GM12878 (cell line): ENCODE measurements at regions not wholly inside any gene's neighbourhood (a gene's known extent, or its start where the extent isn't known, plus 50 kb on each side); places are given as distances from the start of the nearest gene placed in this dataset.

Experiments
- ATAC-seq: fragments of 200-7000 bp; cut with Tn5 transposase; 3 replicates; pipeline ENCODE4 v1.9.1; 2020; ENCODE audit warnings: mild to moderate bottlenecking, moderate library complexity
- BruUV-seq: library from RNA; stranded (reverse); fragments of 400-500 nt; replicated peaks from 2 replicates; lab custom pipeline; 2021; lab: Mats Ljungman, UMichigan
- CTCF ChIA-PET: fragments of 300-600 bp; sonication (Branson Sonifier 250); formaldehyde crosslinking; extraction: SDS; loops from one replicate; lab custom pipeline; 2021; ENCODE audit warnings: inconsistent platforms; lab: Yijun Ruan, JAX
- POLR2A ChIA-PET: fragments of 350-600 bp; formaldehyde crosslinking; extraction: SDS; loops from one replicate; lab custom pipeline; 2021; ENCODE audit warnings: inconsistent platforms; lab: Charles Lee
- RAD21 ChIA-PET: fragments of 300-600 bp; sonication (Branson Sonifier 250); formaldehyde crosslinking; loops from one replicate; lab custom pipeline; 2023; ENCODE audit warnings: antibody characterized with exemption; ENCODE audit not compliant: unreplicated experiment; lab: Charles Lee
- SMC1A ChIA-PET: fragments of 300-600 bp; sonication (Branson Sonifier 250); formaldehyde crosslinking; loops from one replicate; lab custom pipeline; 2023; ENCODE audit not compliant: unreplicated experiment, uncharacterized antibody; lab: Charles Lee
- DNase-seq: peaks from one replicate; pipeline ENCODE4 v3.0.0-alpha.2; 2011; ENCODE audit warnings: low read depth, low spot score
- FAIRE-seq: peaks from 3 replicates; lab custom pipeline; 2011; peaks lifted over from hg19 to GRCh38; lab: Jason Lieb, UNC
- H2AFZ ChIP-seq: 2 replicates; pipeline ENCODE4 v1.6.0; 2011; ENCODE audit warnings: low read depth, low read length, control low read depth; ENCODE audit not compliant: control insufficient read depth
- H3K27ac ChIP-seq: 2 replicates; pipeline ENCODE4 v1.5.1; 2011; ENCODE audit warnings: control low read depth; ENCODE audit not compliant: control insufficient read depth, insufficient read depth
- H3K27me3 ChIP-seq, 2 experiments: replicated peaks in 1 of 2; 2 replicates each; pipeline versions ENCODE4 v1.6.0 to v1.6.1; 2011; ENCODE audit warnings: low read length in 1 of 2; ENCODE audit not compliant: control insufficient read depth in 2 of 2, insufficient read depth in 2 of 2
- H3K36me3 ChIP-seq, 2 experiments: 2 replicates each; pipeline ENCODE4 v1.5.1; 2011; ENCODE audit warnings: low read length in 1 of 2; ENCODE audit not compliant: control insufficient read depth in 2 of 2, insufficient read depth in 2 of 2
- H3K4me1 ChIP-seq: 2 replicates; pipeline ENCODE4 v1.6.1; 2011; ENCODE audit warnings: mild to moderate bottlenecking, low read length, moderate library complexity, mixed read lengths; ENCODE audit not compliant: control insufficient read depth, insufficient read depth
- H3K4me2 ChIP-seq: 2 replicates; pipeline ENCODE4 v1.6.0; 2011; ENCODE audit warnings: control low read depth; ENCODE audit not compliant: control insufficient read depth, insufficient read depth
- H3K4me3 ChIP-seq: fragments of 200-600 bp; sonication (generic); 2 replicates; pipeline ENCODE4 v1.5.1; 2016
- H3K79me2 ChIP-seq: 2 replicates; pipeline ENCODE4 v1.6.0; 2011; ENCODE audit warnings: low read length; ENCODE audit not compliant: control insufficient read depth, insufficient read depth
- H3K9ac ChIP-seq: 2 replicates; pipeline ENCODE4 v1.8.0; 2011; ENCODE audit warnings: low read length, control low read depth, mixed read lengths; ENCODE audit not compliant: control insufficient read depth, insufficient read depth
- H3K9me3 ChIP-seq: replicated peaks from 3 replicates; pipeline ENCODE4 v1.5.1; 2011; ENCODE audit warnings: mild to moderate bottlenecking, low read length; ENCODE audit not compliant: control insufficient read depth, insufficient read depth
- H4K20me1 ChIP-seq: 2 replicates; pipeline ENCODE4 v1.6.0; 2011; ENCODE audit not compliant: control insufficient read depth, insufficient read depth
- ASH2L ChIP-seq: fragments of 300-600, 200-600 bp; sonication (generic); IDR thresholded peaks from 2 replicates; pipeline ENCODE4 v1.6.1; 2017; ENCODE audit warnings: low read depth, mild to moderate bottlenecking, borderline replicate concordance
- BRCA1 ChIP-seq: IDR thresholded peaks from 2 replicates; pipeline ENCODE4 v1.6.1; 2011; ENCODE audit warnings: low read depth, low read length, improper control_type of control experiment
- CBX5 ChIP-seq: sonication (generic); IDR thresholded peaks from 2 replicates; pipeline ENCODE4 v1.6.1; 2016; ENCODE audit warnings: low read depth, moderate library complexity, mild to moderate bottlenecking, inconsistent platforms
- CEBPB ChIP-seq, 2 experiments: fragments of 150-350 bp in 1 of 2; IDR thresholded peaks; 2 replicates each; pipeline ENCODE4 v1.6.1; 2012 to 2014; ENCODE audit warnings: low read depth in 2 of 2, low read length in 2 of 2, borderline replicate concordance in 1 of 2, inconsistent platforms in 1 of 2
- CHD2 ChIP-seq: IDR thresholded peaks from 2 replicates; pipeline ENCODE4 v1.6.1; 2011; ENCODE audit warnings: low read depth, low read length, improper control_type of control experiment, borderline replicate concordance
- CREM ChIP-seq: IDR thresholded peaks from 2 replicates; pipeline ENCODE4 v1.6.1; 2014; ENCODE audit warnings: antibody characterized with exemption, low read depth
- MYB ChIP-seq: fragments of 150-350 bp; IDR thresholded peaks from 2 replicates; pipeline ENCODE4 v1.6.1; 2014; ENCODE audit warnings: mild to moderate bottlenecking, low read depth, low read length, borderline replicate concordance
- POLR2A ChIP-seq: IDR thresholded peaks from 2 replicates; pipeline ENCODE4 v1.6.1; 2011; ENCODE audit warnings: low read depth, mild to moderate bottlenecking, low read length
- SIX5 ChIP-seq: IDR thresholded peaks from 2 replicates; pipeline ENCODE4 v1.6.1; 2011; ENCODE audit warnings: mild to moderate bottlenecking, low read depth, low read length, moderate library complexity; ENCODE audit not compliant: severe bottlenecking
- SP1 ChIP-seq: IDR thresholded peaks from one replicate; pipeline ENCODE4 v1.6.1; 2011; ENCODE audit warnings: low read depth, low read length
- SPI1 ChIP-seq: IDR thresholded peaks from 2 replicates; pipeline ENCODE4 v1.6.1; 2011; ENCODE audit warnings: low read depth, mild to moderate bottlenecking, low read length, moderate library complexity, borderline replicate concordance; ENCODE audit not compliant: insufficient read depth
- STAT3 ChIP-seq: IDR thresholded peaks from 2 replicates; pipeline ENCODE4 v1.6.1; 2011; ENCODE audit warnings: low read depth, low read length, improper control_type of control experiment
- TAF1 ChIP-seq: IDR thresholded peaks from 2 replicates; pipeline ENCODE4 v1.6.1; 2011; ENCODE audit warnings: mild to moderate bottlenecking, low read depth, low read length, borderline replicate concordance
- ZNF274 ChIP-seq: IDR thresholded peaks from one replicate; pipeline ENCODE4 v1.8.0; 2011; ENCODE audit not compliant: insufficient read length, insufficient read depth
- WGBS: methylation state at CpG from one replicate; pipeline ENCODE4 v1.1.6; 2016; ENCODE audit warnings: low lambda C conversion rate; ENCODE audit not compliant: insufficient replicate concordance, insufficient coverage; ENCODE audit errors: missing lambda C conversion rate; 5-methylcytosine and 5-hydroxymethylcytosine counted together
- in situ Hi-C: fragments of 300-500 bp; cut with MboI; formaldehyde crosslinking; loops from 9 replicates; pipeline ENCODE4 v1.14.3; 2018; ENCODE audit warnings: mixed read lengths
- intact Hi-C: fragments of 100-400 bp; cut with micrococcal nuclease; formaldehyde crosslinking; loops from one replicate; pipeline ENCODE4 v1.14.2; 2022; ENCODE audit not compliant: unreplicated experiment
- TF ChIP-seq, protein P1 (sequence below): fragments of 450-650 bp; IDR thresholded peaks from 2 replicates; pipeline ENCODE4 v1.6.1; 2018; ENCODE audit warnings: mild to moderate bottlenecking, low read depth, moderate library complexity; ENCODE audit not compliant: partially characterized antibody
- TF ChIP-seq, protein P2 (sequence below): fragments of 150-350 bp; IDR thresholded peaks from 2 replicates; pipeline ENCODE4 v1.6.1; 2016; ENCODE audit warnings: low read depth, low read length
- TF ChIP-seq, protein P3 (sequence below): fragments of 450-650 bp; IDR thresholded peaks from 2 replicates; pipeline ENCODE4 v1.6.1; 2014; ENCODE audit warnings: mild to moderate bottlenecking
- TF ChIP-seq, protein P4 (sequence below): IDR thresholded peaks from 2 replicates; pipeline ENCODE4 v1.6.1; 2011; ENCODE audit warnings: mild to moderate bottlenecking, low read depth, low read length, moderate library complexity; ENCODE audit not compliant: insufficient replicate concordance

DNA sequence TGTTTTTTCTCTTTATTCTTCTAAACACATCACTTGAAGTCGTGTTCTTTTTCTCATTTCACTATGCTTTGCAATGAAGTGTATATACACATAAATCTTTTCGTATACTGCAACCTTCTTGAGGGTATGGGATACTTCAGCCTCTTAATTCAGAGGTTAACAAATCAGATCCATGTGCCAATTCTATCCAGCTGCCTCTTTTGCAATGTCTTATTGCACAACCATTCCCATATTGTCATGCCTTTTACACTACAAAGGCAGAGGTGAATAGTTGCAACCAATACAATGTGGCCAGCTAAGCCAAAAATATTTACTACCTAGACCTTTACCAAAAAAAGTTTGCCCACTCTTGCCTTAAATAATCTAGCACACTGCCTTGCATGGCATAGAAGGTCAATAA lies 224.5 kb upstream of the FOXG1 start:
- DNase-seq: no peak
- H3K27ac ChIP-seq: no peak overlapping the region
- no peak overlapping the region for H2AFZ ChIP-seq
- in situ Hi-C loops (no loop called here), intact Hi-C loops (no loop called here)
- no TSS peak for BruUV-seq
- ChIA-PET POLR2A (no interaction called here), CTCF (no interaction called here), RAD21 (no interaction called here), SMC1A (no interaction called here)
- no peak overlapping the region for H3K9ac ChIP-seq
- no peak overlapping the region for H3K4me2 ChIP-seq
- no peak for ATAC-seq
- H3K36me3 ChIP-seq: no peaks in the 10 kb centered on the region
- H3K27me3 ChIP-seq: no peaks in the 10 kb centered on the region
- H4K20me1 ChIP-seq: no peaks in the 10 kb centered on the region
- no peaks in the 10 kb centered on the region for H3K79me2 ChIP-seq
- FAIRE-seq: no peak
- 0% methylated on average over 2 of the region's 2 CpGs for WGBS
- H3K9me3 ChIP-seq: no peaks in the 10 kb centered on the region; the same call in 2 of the 3 replicates
- TF ChIP-seq ASH2L (no peak), CBX5 (no peak), MYB (no peak), CEBPB (IDR thresholded peaks at IDR 0.05; ENCODE audit: borderline replicate concordance in 1 of 2, low read depth in 2 of 2, low read length in 2 of 2) (no peak), POLR2A (no peak), STAT3 (no peak), BRCA1 (no peak), TAF1 (no peak), SPI1 (no peak), CREM (no peak), SIX5 (no peak), ZNF274 (no peak), CHD2 (no peak), SP1 (no peak)
- TF ChIP-seq, protein P1, sequence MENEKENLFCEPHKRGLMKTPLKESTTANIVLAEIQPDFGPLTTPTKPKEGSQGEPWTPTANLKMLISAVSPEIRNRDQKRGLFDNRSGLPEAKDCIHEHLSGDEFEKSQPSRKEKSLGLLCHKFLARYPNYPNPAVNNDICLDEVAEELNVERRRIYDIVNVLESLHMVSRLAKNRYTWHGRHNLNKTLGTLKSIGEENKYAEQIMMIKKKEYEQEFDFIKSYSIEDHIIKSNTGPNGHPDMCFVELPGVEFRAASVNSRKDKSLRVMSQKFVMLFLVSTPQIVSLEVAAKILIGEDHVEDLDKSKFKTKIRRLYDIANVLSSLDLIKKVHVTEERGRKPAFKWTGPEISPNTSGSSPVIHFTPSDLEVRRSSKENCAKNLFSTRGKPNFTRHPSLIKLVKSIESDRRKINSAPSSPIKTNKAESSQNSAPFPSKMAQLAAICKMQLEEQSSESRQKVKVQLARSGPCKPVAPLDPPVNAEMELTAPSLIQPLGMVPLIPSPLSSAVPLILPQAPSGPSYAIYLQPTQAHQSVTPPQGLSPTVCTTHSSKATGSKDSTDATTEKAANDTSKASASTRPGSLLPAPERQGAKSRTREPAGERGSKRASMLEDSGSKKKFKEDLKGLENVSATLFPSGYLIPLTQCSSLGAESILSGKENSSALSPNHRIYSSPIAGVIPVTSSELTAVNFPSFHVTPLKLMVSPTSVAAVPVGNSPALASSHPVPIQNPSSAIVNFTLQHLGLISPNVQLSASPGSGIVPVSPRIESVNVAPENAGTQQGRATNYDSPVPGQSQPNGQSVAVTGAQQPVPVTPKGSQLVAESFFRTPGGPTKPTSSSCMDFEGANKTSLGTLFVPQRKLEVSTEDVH: no peak
- TF ChIP-seq, protein P2, sequence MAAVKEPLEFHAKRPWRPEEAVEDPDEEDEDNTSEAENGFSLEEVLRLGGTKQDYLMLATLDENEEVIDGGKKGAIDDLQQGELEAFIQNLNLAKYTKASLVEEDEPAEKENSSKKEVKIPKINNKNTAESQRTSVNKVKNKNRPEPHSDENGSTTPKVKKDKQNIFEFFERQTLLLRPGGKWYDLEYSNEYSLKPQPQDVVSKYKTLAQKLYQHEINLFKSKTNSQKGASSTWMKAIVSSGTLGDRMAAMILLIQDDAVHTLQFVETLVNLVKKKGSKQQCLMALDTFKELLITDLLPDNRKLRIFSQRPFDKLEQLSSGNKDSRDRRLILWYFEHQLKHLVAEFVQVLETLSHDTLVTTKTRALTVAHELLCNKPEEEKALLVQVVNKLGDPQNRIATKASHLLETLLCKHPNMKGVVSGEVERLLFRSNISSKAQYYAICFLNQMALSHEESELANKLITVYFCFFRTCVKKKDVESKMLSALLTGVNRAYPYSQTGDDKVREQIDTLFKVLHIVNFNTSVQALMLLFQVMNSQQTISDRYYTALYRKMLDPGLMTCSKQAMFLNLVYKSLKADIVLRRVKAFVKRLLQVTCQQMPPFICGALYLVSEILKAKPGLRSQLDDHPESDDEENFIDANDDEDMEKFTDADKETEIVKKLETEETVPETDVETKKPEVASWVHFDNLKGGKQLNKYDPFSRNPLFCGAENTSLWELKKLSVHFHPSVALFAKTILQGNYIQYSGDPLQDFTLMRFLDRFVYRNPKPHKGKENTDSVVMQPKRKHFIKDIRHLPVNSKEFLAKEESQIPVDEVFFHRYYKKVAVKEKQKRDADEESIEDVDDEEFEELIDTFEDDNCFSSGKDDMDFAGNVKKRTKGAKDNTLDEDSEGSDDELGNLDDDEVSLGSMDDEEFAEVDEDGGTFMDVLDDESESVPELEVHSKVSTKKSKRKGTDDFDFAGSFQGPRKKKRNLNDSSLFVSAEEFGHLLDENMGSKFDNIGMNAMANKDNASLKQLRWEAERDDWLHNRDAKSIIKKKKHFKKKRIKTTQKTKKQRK: no peak
- TF ChIP-seq, protein P3, sequence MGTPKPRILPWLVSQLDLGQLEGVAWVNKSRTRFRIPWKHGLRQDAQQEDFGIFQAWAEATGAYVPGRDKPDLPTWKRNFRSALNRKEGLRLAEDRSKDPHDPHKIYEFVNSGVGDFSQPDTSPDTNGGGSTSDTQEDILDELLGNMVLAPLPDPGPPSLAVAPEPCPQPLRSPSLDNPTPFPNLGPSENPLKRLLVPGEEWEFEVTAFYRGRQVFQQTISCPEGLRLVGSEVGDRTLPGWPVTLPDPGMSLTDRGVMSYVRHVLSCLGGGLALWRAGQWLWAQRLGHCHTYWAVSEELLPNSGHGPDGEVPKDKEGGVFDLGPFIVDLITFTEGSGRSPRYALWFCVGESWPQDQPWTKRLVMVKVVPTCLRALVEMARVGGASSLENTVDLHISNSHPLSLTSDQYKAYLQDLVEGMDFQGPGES: no peak
- TF ChIP-seq, protein P4, sequence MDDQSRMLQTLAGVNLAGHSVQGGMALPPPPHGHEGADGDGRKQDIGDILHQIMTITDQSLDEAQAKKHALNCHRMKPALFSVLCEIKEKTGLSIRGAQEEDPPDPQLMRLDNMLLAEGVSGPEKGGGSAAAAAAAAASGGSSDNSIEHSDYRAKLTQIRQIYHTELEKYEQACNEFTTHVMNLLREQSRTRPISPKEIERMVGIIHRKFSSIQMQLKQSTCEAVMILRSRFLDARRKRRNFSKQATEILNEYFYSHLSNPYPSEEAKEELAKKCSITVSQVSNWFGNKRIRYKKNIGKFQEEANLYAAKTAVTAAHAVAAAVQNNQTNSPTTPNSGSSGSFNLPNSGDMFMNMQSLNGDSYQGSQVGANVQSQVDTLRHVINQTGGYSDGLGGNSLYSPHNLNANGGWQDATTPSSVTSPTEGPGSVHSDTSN: no peak
- no peaks in the 10 kb centered on the region for H3K4me1 ChIP-seq
- no peak overlapping the region for H3K4me3 ChIP-seq
